Activated CD8-positive, alpha-beta memory T cell treated with anti-CD3 and anti-CD28 coated beads for 24 hours (primary cell): ENCODE measurements at regions not wholly inside any gene's neighbourhood (a gene's known extent, or its start where the extent isn't known, plus 50 kb on each side); places are given as distances from the start of the nearest gene placed in this dataset.
"Not testable (repeated sequence)": the region's sequence is repeated elsewhere in the genome, so short reads cannot be mapped to it uniquely, and the experiment has no call there.

Experiments used
- DNase-seq: peaks from one replicate; pipeline ENCODE4 v3.0.0-alpha.2; 2020

GRCh38 chr3:107470496-107470895 is 52.3 kb upstream of the BBX start:
- not testable (repeated sequence) for DNase-seq
